NCI-H1436 (cell line): ENCODE measurements at regions not wholly inside any gene's neighbourhood (a gene's known extent, or its start where the extent isn't known, plus 50 kb on each side); places are given as distances from the start of the nearest gene placed in this dataset.
"Not testable (repeated sequence)": the region's sequence is repeated elsewhere in the genome, so short reads cannot be mapped to it uniquely, and the experiment has no call there.

Experiments
- DNase-seq: peaks from one replicate; lab custom pipeline; 2025; lab: John Stamatoyannopoulos, UW

GRCh38 chr10:35896001-35896400 lies 253.9 kb upstream of the FZD8 start:
- no peak for DNase-seq

DNA sequence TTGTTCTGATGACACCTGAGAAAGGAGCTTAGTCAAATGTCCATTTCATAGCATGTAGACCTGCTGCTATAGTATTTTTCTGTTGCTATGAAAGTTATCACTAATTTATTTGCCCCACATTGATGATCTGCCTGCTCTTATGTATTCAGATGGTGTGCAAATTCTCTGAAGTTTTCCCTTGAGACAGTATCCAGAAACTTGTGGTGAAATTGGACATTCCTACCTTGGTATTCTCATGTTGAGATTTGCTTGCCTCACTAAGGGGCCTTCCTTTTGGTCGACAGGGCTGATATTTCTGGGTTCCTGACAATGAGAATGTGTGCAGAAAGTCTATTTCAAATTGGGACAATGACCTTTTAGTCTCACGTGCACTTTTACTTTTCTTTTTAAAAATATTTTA lies 253.2 kb upstream of the FZD8 start:
- DNase-seq = no peak

DNA sequence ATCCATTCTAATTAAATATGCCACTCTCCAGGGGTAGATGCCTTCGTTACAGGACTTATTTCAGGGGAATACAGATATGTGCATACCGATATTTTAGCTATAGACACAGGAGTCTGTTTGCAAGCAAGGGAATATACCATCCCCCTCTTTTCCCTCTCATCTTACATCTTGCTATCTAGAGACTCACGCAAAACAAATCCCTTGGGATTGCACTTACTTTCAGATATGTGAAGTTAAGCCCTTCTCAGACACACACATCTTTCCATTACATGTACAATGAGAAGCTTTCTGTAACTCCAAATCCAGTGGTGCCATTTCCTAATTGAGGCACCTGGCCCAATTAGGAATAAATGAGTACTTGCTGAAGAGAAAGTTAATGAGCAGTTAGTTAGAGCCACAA lies 250.4 kb upstream of the FZD8 start:
- DNase-seq = no peak

DNA sequence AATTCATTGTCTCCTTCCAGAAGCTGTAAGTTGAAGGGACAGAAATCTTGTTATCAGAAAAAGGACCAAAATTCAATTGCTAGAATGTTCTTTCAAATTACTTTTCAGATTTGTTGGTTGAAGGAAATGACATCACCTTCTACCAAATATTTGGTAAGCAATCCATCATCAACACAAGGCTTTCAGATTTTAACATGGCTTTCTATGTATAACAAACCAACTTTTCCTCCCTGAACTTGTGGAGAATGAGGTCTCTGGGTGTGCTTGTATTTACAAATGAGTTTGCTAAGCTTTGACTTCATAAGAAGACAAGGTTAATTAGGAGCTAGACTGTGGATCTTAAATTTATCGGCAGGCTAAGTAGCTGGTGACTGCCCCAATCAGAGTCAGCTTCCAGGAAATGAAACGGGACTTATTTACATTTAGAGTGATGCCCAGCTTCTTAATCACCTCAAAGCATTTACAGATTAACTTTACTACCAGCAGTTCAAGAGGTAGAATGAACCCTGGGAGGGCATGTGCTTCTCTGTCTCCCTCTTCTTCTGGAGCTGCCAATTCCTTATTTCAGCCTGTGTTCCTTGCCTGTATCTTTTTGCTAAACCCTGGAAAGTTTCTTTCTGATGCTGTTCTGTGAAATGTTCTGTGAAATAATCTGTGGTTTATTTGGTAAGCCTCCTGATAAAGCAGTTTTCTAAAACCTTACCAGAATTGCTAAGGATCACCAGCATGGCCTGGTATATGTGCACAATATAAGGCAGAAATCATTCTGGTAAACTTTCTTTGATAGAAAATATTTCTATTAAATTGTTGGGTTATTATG lies 248.8 kb upstream of the FZD8 start:
- no peak for DNase-seq

DNA sequence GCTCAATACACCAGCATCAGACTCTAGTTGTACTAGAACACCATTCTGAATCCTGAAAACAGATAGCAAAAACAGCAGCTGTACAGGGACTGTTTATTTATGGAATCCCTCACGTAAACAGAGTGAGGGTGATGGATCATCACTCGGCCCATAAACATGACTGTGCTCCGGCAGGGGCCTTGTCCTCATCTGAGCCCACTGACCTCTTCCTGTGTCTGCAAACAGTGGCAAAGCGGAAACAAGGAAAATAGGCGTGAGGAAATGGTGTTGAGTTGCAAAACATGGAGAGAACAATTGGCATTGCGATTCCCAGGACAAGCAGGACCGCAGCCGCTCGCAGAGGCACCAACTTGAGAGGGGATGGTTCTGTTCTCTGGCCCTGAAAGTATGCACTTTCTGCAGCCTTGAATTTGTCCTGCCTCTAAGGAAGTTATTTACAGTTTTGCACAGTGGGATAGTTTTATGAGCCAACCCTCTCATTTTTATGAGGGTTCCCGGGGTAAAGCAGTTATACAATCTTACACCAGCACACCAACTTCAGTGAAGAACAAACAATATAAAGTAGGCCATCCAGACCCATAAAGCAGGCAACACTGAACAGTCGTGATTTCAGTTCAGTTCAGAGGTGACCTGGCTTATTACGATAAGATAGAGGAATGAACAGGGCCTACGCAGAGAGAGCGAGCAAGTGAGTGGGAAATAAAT lies 248.0 kb upstream of the FZD8 start:
- no peak for DNase-seq

GRCh38 chr10:35889226-35889625 lies 247.1 kb upstream of the FZD8 start:
- DNase-seq = no peak

GRCh38 chr10:35888400-35888799 lies 246.3 kb upstream of the FZD8 start:
- DNase-seq = no peak

- no peak for DNase-seq
These were observed 245.6 kb upstream of the FZD8 start for GRCh38 chr10:35887685-35888084.

GRCh38 chr10:35885076-35885475 lies 243.0 kb upstream of the FZD8 start:
- no peak for DNase-seq

- DNase-seq = no peak
These were observed 242.6 kb upstream of the FZD8 start for GRCh38 chr10:35884657-35885071.

DNA sequence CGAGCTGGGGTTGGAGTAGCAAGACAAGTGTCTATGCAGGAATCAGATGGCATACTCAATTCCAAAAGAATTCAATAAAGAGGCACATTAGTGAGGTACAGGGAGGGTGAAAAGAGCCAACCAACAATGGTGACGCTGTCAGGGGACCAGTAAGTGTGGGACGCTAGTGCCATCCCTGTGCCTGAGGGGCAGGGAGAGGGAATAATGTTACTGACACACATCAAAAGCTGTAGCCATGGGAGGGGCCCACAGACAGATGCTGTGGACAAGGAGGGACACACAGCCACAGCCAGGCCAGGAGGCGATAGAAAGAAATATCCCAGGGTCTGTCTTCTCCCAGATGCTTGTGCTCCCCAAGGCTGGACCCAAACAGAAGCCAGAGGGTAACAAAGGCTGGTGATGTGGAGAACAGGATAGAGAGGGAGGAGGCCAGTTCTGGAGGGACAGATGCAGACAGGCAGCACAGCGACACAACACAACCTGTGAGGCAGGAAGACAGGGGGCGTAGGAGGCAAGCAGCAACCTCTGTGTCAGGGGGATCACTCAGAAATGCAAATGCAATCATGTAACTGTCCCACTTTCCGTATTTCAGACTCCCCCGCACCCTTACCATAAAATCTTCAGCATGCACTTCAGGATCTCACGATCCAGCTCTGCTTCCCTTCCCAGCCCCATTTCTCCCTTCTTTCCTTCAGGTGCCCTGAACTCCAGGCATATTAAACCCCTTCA lies 240.5 kb upstream of the FZD8 start:
- DNase-seq = no peak

GRCh38 chr10:35881320-35881719 lies 239.2 kb upstream of the FZD8 start:
- DNase-seq = no peak

DNA sequence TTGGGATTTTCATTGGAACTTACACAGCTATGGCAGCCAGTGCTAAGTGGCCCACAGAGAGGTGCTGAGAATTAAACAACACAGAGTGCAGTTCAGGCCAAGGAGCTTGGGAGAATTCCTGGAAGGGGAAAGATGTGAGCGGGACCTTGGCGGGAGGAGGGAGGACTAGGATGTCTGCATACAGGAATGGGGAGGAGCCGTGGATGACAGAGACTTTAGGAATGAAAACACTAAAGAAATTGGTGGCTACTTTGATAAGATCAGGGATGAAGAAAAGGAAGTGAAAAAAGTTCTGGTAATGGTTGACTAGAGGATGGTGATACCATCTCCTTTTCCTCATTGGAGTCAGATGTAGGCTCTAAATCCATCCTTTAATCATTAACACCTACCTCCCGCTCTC lies 234.2 kb upstream of the FZD8 start:
- DNase-seq = no peak

GRCh38 chr10:35875016-35875676 lies 233.1 kb upstream of the FZD8 start:
- no peak for DNase-seq

GRCh38 chr10:35874311-35875015 lies 232.4 kb upstream of the FZD8 start:
- DNase-seq = no peak

GRCh38 chr10:35872671-35873070 lies 230.6 kb upstream of the FZD8 start:
- DNase-seq = no peak

DNA sequence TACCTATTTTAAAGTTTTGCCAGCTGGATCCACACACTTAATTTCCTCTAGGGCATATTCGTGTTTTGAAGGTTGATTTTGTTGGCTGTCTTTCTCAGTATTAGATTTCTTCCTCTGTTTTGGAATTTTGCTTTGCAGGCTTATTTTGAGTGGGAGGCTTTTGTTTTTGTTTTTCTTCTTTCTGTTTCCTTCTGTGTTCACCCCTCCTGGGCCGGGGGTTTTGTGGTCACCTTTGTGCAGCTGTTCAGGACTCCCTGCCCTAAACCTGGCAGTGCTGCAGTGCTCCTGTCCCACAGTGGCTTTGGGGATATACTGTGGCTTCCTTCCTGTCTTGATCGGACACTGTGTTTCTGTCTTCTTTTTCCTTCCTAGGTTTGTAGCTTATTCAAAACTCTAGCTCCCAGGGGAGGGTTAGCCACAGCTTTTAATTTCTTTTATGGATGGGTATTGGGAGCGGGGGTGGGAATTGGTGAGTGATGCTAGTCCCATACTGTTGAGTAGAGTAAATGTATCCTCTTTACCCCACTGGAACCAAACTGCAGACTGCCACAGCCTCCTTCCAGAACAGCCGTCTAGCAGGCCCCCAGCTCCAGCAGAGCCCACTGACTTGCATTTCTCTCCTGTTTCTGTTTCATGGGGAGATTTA lies 228.7 kb upstream of the FZD8 start:
- DNase-seq = no peak

DNA sequence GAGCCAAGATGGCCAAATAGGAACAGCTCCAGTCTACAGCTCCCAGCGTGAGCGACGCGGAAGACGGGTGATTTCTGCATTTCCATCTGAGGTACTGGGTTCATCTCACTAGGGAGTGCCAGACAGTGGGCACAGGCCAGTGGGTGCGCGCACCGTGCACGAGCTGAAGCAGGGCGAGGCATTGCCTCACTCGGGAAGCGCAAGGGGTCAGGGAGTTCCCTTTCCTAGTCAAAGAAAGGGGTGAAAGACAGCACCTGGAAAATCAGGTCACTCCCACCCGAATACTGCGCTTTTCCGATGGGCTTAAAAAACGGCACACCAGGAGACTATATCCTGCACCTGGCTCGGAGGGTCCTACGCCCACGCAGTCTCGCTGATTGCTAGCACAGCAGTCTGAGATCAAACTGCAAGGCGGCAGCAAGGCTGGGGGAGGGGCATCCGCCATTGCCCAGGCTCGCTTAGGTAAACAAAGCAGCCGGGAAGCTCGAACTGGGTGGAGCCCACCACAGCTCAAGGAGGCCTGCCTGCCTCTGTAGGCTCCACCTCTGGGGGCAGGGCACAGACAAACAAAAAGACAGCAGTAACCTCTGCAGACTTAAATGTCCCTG lies 216.7 kb upstream of the FZD8 start:
- DNase-seq = not testable (repeated sequence)

- no peak for DNase-seq
These were observed 215.8 kb upstream of the FZD8 start for GRCh38 chr10:35857860-35858259.

DNA sequence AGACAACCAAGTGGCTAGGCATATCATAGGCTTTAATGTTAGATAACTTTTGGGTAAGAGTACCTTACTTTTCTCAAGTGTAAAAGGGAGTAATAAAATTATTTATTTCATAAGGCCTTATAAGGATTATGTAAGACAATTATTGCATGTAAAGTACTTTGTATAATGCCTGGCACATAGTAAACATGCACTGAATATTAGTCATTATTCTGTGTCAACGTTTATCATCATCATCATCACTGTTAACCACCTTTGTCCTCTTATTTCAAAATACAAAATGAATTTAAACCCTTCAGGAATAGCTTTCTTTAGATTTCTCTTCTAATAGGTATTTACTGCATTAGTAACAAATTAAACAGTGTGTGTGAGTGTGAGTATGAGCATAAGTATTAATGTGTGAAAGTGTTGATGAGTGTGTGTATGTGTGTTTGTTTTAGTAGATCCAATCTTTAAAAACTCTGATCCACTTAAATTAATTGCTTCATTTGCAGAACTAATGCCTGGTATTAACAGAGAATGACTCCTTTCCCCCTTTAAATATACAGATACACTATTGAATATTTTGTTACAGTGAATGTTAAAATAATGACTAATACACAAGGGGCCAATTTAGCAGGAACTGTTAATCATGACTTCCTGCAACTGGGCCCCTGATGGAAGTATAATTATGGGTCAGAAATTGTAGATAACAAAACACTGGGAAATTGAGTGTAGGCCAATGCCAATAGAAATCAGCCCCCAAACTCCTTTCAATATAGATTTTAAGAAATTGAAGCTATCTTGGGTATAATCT lies 213.3 kb upstream of the FZD8 start:
- no peak for DNase-seq
